Tibial nerve (tissue), 4 donors: ENCODE measurements at regions not wholly inside any gene's neighbourhood (a gene's known extent, or its start where the extent isn't known, plus 50 kb on each side); places are given as distances from the start of the nearest gene placed in this dataset.

ENCODE experiments used
- DNase-seq, 2 donors: peaks; one replicate each; pipeline ENCODE4 v3.0.0-alpha.2; 2019; ENCODE audit warnings: low spot score in 2 of 2
- H3K27ac ChIP-seq, 4 donors: fragments of 200-600 bp; sonication (generic) in 3 of 4; one replicate each; pipeline ENCODE4 v1.5.1; 2017 to 2019; ENCODE audit warnings: mild to moderate bottlenecking in 1 of 4
- H3K27me3 ChIP-seq, 2 donors: fragments of 200-600 bp; sonication (generic) in 1 of 2; one replicate each; pipeline versions ENCODE4 v1.5.1 to v1.6.0; 2017 to 2019
- H3K36me3 ChIP-seq, 3 donors: fragments of 200-600 bp; sonication (generic); one replicate each; pipeline ENCODE4 v1.5.1; 2018 to 2019
- H3K4me1 ChIP-seq, 4 donors: fragments of 200-600 bp; sonication (generic) in 3 of 4; one replicate each; pipeline ENCODE4 v1.5.1; 2017 to 2019
- H3K4me3 ChIP-seq, 4 donors: fragments of 200-600 bp; sonication (generic) in 3 of 4; one replicate each; pipeline ENCODE4 v1.5.1; 2017 to 2019; ENCODE audit warnings: mild to moderate bottlenecking in 1 of 4, moderate library complexity in 1 of 4
- H3K9me3 ChIP-seq, 4 donors: fragments of 200-600 bp; sonication (generic) in 3 of 4; one replicate each; pipeline ENCODE4 v1.5.1; 2017 to 2019
- CTCF ChIP-seq, 5 experiments: fragments of 200-600 bp in 3 of 5; fragments of 450-650 bp in 2 of 5; sonication (generic) in 3 of 5; IDR thresholded peaks; one replicate each; pipeline ENCODE4 v1.5.1; 2016 to 2019; ENCODE audit warnings: antibody characterized with exemption in 5 of 5, mild to moderate bottlenecking in 3 of 5, moderate library complexity in 2 of 5
- EP300 ChIP-seq, 2 donors: sonication (generic); formaldehyde crosslinking; IDR thresholded peaks; one replicate each; pipeline ENCODE4 v1.6.1; 2017; ENCODE audit warnings: antibody characterized with exemption in 2 of 2, mild to moderate bottlenecking in 1 of 2
- POLR2A ChIP-seq, 2 donors: fragments of 450-650 bp; IDR thresholded peaks; one replicate each; pipeline ENCODE4 v1.6.1; 2017; ENCODE audit warnings: antibody characterized with exemption in 2 of 2, mild to moderate bottlenecking in 2 of 2, moderate library complexity in 2 of 2
- WGBS, 2 donors: methylation state at CpG; one replicate each; pipeline ENCODE4 v1.1.5; 2018; 5-methylcytosine and 5-hydroxymethylcytosine counted together

- Histone ChIP-seq H3K36me3 (no peaks in the 10 kb centered on the region), H3K4me3 (no peak overlapping the region), H3K27me3 (no peaks in the 10 kb centered on the region), H3K4me1 (no peaks in the 10 kb centered on the region), H3K9me3 (no peaks in the 10 kb centered on the region), H3K27ac (no peak overlapping the region)
- no peak for TF ChIP-seq EP300 (IDR thresholded peaks at IDR 0.05)
- TF ChIP-seq POLR2A (IDR thresholded peaks at IDR 0.05): no peak
- TF ChIP-seq CTCF (IDR thresholded peaks at IDR 0.05): no peak
- 85 to 89% methylated on average over 4 of the region's 4 CpGs for WGBS, 2 donors
- DNase-seq: no peak
Observed at GRCh38 chr9:108125625-108126024, 636.1 kb upstream of the KLF4 start.

GRCh38 chr9:108119530-108120113 lies 630.1 kb upstream of the KLF4 start:
- DNase-seq: no peak
- H3K4me3 ChIP-seq: no peak overlapping the region
- H3K4me1 ChIP-seq: no peaks in the 10 kb centered on the region
- no peak overlapping the region for H3K27ac ChIP-seq
- H3K27me3 ChIP-seq: no peaks in the 10 kb centered on the region
- WGBS, 2 donors: 76 to 82% methylated on average over 11 of the region's 11 CpGs
- H3K36me3 ChIP-seq: no peaks in the 10 kb centered on the region
- no peaks in the 10 kb centered on the region for H3K9me3 ChIP-seq
- no peak for TF ChIP-seq CTCF (IDR thresholded peaks at IDR 0.05)
- no peak for TF ChIP-seq POLR2A (IDR thresholded peaks at IDR 0.05)
- TF ChIP-seq EP300 (IDR thresholded peaks at IDR 0.05): no peak

- WGBS, 2 donors: 73 to 80% methylated on average over 3 of the region's 3 CpGs
- H3K9me3 ChIP-seq: no peaks in the 10 kb centered on the region
- TF ChIP-seq EP300 (IDR thresholded peaks at IDR 0.05): no peak
- TF ChIP-seq CTCF (IDR thresholded peaks at IDR 0.05): no peak
- H3K4me3 ChIP-seq: no peak overlapping the region
- H3K27me3 ChIP-seq: no peaks in the 10 kb centered on the region
- no peak overlapping the region for H3K27ac ChIP-seq
- no peak for DNase-seq
- no peaks in the 10 kb centered on the region for H3K4me1 ChIP-seq
- H3K36me3 ChIP-seq: no peaks in the 10 kb centered on the region
Observed at GRCh38 chr9:108117795-108118194, 628.2 kb upstream of the KLF4 start.

GRCh38 chr9:108117306-108117705 lies 627.7 kb upstream of the KLF4 start:
- no peaks in the 10 kb centered on the region for H3K27me3 ChIP-seq
- no peaks in the 10 kb centered on the region for H3K9me3 ChIP-seq
- no peak for DNase-seq
- no peak for TF ChIP-seq EP300 (IDR thresholded peaks at IDR 0.05)
- TF ChIP-seq CTCF (IDR thresholded peaks at IDR 0.05): no peak
- TF ChIP-seq POLR2A (IDR thresholded peaks at IDR 0.05): no peak
- no peaks in the 10 kb centered on the region for H3K36me3 ChIP-seq
- 83 to 98% methylated on average over 2 of the region's 2 CpGs for WGBS, 2 donors
- no peaks in the 10 kb centered on the region for H3K4me1 ChIP-seq
- H3K4me3 ChIP-seq: no peak overlapping the region
- no peak overlapping the region for H3K27ac ChIP-seq

- DNase-seq: no peak
- no peaks in the 10 kb centered on the region for H3K36me3 ChIP-seq
- H3K27ac ChIP-seq: no peak overlapping the region
- H3K27me3 ChIP-seq: no peaks in the 10 kb centered on the region
- H3K9me3 ChIP-seq: no peaks in the 10 kb centered on the region
- no peak overlapping the region for H3K4me3 ChIP-seq
- TF ChIP-seq EP300 (IDR thresholded peaks at IDR 0.05): no peak
- no peak for TF ChIP-seq POLR2A (IDR thresholded peaks at IDR 0.05)
- no peak for TF ChIP-seq CTCF (IDR thresholded peaks at IDR 0.05)
- WGBS, 2 donors: 72 to 79% methylated on average over 2 of the region's 2 CpGs
- H3K4me1 ChIP-seq: no peaks in the 10 kb centered on the region
Observed at GRCh38 chr9:108113596-108113995, 624.0 kb upstream of the KLF4 start.
